ENCODE measurements at regions not wholly inside any gene's neighbourhood (a gene's known extent, or its start where the extent isn't known, plus 50 kb on each side); places are given as distances from the start of the nearest gene placed in this dataset.

GRCh38 chr12:4822572-4822971, 87.1 kb upstream of the KCNA1 start:
- H3K9me3 ChIP-seq (ENCODE audit: control insufficient read depth, low read length) = no peaks in the 10 kb centered on the region
- H3K27ac ChIP-seq (ENCODE audit: insufficient read depth, low read length, poor library complexity, severe bottlenecking) = no peak overlapping the region
- peaks cover 11% of the 10 kb centered on the region for H3K4me1 ChIP-seq (ENCODE audit: control insufficient read depth, insufficient read depth, low read length, poor library complexity, severe bottlenecking)
- H3K27me3 ChIP-seq (replicated peaks; ENCODE audit: control insufficient read depth, insufficient read depth, low read length, poor library complexity, severe bottlenecking) = no peaks in the 10 kb centered on the region
- H3K4me3 ChIP-seq (ENCODE audit: insufficient read depth, low read depth, low read length, poor library complexity, severe bottlenecking) = no peak overlapping the region
- DNase-seq = no peak
- H3K36me3 ChIP-seq (ENCODE audit: control insufficient read depth, insufficient read depth, low read length) = no peaks in the 10 kb centered on the region

DNA sequence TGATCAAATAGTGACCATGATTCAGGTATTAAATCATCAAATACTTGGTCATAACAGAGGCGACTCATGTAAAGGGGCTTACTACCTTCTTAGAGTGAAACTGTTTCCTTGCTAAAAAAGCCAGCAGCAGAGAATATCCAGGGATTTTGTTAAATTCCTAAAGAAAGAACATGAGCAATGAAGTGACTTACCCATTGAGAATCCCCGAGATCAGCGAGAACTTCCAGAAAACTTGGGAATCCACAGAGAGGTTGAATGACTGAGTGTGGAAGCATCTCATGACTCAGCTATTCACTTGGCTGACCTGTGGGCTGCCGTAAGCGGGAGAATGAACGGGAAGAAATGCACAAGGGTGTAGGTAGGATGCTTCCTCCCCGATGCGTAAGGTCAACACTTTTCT, 85.3 kb upstream of the KCNA1 start:
- no peaks in the 10 kb centered on the region for H3K36me3 ChIP-seq (ENCODE audit: control insufficient read depth, insufficient read depth, low read length)
- peaks cover 20% of the 10 kb centered on the region for H3K4me1 ChIP-seq (ENCODE audit: control insufficient read depth, insufficient read depth, low read length, poor library complexity, severe bottlenecking)
- H3K9me3 ChIP-seq (ENCODE audit: control insufficient read depth, low read length) = no peaks in the 10 kb centered on the region
- H3K27ac ChIP-seq (ENCODE audit: insufficient read depth, low read length, poor library complexity, severe bottlenecking) = no peak overlapping the region
- no peaks in the 10 kb centered on the region for H3K27me3 ChIP-seq (replicated peaks; ENCODE audit: control insufficient read depth, insufficient read depth, low read length, poor library complexity, severe bottlenecking)
- DNase-seq = no peak
- H3K4me3 ChIP-seq (ENCODE audit: insufficient read depth, low read depth, low read length, poor library complexity, severe bottlenecking) = no peak overlapping the region

DNA sequence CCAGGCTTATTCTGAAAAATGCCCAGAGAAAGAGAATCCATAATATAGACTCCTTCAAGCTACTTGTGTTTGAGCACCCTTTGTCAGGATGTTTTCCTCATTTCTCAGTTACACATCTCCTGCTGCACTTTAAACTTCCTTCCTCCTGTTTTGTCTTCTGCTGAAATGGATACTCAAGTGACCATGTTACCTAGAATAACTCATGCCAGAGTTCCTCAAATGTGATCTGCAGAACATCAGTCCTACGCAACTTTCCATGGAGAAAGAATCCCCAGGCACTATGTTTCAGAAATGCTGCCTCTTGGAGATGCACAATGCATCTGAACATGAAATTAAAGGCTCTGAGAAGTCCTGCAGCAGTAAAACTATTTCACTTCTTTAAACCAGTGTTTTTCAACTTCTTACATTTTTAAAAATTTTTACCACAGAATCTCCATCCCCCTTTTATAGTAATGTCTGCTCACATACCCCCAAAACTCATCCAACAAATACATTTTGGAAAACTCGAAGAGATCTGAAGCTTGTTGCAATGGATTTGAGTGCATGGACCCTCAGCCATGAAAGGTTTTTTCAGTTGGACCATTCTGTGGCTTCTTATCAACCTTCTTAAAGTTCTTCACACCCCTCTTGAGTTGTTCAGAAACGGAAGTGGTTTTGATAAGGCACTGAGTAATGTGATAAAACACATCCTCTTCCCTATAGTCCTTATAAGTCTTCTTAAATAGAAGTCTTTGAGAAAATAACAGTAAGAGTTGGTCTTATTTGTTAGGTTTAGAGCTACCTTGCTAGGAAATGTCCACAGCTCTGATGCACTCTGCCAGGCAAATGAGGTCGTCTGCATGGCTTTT, 84.5 kb upstream of the KCNA1 start:
- DNase-seq = no peak
- Histone ChIP-seq H3K27ac (ENCODE audit: insufficient read depth, low read length, poor library complexity, severe bottlenecking) (no peak overlapping the region), H3K4me1 (ENCODE audit: control insufficient read depth, insufficient read depth, low read length, poor library complexity, severe bottlenecking) (peaks cover 27% of the 10 kb centered on the region), H3K4me3 (ENCODE audit: insufficient read depth, low read depth, low read length, poor library complexity, severe bottlenecking) (no peak overlapping the region), H3K36me3 (ENCODE audit: control insufficient read depth, insufficient read depth, low read length) (no peaks in the 10 kb centered on the region), H3K27me3 (replicated peaks; ENCODE audit: control insufficient read depth, insufficient read depth, low read length, poor library complexity, severe bottlenecking) (no peaks in the 10 kb centered on the region), H3K9me3 (ENCODE audit: control insufficient read depth, low read length) (no peaks in the 10 kb centered on the region)

DNA sequence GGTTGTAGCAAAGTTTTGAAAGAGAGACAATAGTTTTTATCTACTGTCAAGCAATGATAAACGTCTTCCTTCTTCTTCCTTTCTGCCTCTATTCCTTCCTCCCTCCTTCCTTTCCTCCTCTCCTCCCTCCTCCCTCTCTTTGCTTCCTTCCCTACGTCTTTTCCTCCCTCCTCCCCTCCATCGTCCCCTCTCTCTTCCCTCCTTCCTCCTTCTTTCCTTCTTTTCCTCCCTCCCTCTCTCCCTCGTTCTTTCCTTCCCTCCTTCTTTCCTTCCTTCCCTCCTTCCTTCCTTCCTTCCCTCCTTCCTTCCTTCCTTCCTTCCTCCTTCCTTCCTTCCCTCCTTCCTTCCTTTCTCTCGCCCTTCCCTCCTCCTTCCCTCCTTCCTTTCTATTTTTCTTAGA, 82.8 kb upstream of the KCNA1 start:
- H3K4me1 ChIP-seq (ENCODE audit: control insufficient read depth, insufficient read depth, low read length, poor library complexity, severe bottlenecking) = peaks cover 29% of the 10 kb centered on the region
- no peaks in the 10 kb centered on the region for H3K27me3 ChIP-seq (replicated peaks; ENCODE audit: control insufficient read depth, insufficient read depth, low read length, poor library complexity, severe bottlenecking)
- no peak for DNase-seq
- H3K9me3 ChIP-seq (ENCODE audit: control insufficient read depth, low read length) = no peaks in the 10 kb centered on the region
- no peaks in the 10 kb centered on the region for H3K36me3 ChIP-seq (ENCODE audit: control insufficient read depth, insufficient read depth, low read length)
- no peak overlapping the region for H3K27ac ChIP-seq (ENCODE audit: insufficient read depth, low read length, poor library complexity, severe bottlenecking)
- no peak overlapping the region for H3K4me3 ChIP-seq (ENCODE audit: insufficient read depth, low read depth, low read length, poor library complexity, severe bottlenecking)

DNA sequence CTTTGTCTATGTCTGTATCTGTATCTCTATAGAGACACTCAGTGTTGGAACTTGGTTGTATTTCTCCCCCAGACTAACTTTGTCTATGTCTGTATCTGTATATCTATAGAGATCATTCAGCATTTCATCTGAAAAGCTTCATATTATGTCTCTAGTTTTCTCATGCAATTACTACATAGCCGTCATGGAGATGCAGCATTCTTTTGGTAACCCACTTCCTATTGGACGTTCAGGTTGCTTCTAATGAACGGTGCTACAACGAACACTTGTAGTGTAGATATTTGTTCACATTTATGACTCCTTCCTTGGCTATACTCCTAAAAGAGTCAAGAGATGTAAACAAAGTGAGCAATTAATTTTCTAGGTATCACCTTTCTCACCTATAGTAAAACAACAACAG, 81.5 kb upstream of the KCNA1 start:
- Histone ChIP-seq H3K27ac (ENCODE audit: insufficient read depth, low read length, poor library complexity, severe bottlenecking) (no peak overlapping the region), H3K4me3 (ENCODE audit: insufficient read depth, low read depth, low read length, poor library complexity, severe bottlenecking) (no peak overlapping the region), H3K36me3 (ENCODE audit: control insufficient read depth, insufficient read depth, low read length) (no peaks in the 10 kb centered on the region), H3K4me1 (ENCODE audit: control insufficient read depth, insufficient read depth, low read length, poor library complexity, severe bottlenecking) (peaks cover 29% of the 10 kb centered on the region), H3K27me3 (replicated peaks; ENCODE audit: control insufficient read depth, insufficient read depth, low read length, poor library complexity, severe bottlenecking) (no peaks in the 10 kb centered on the region), H3K9me3 (ENCODE audit: control insufficient read depth, low read length) (no peaks in the 10 kb centered on the region)
- DNase-seq = no peak

GRCh38 chr12:4829161-4829792, 80.4 kb upstream of the KCNA1 start:
- Histone ChIP-seq H3K4me1 (ENCODE audit: control insufficient read depth, insufficient read depth, low read length, poor library complexity, severe bottlenecking) (peaks cover 29% of the 10 kb centered on the region), H3K36me3 (ENCODE audit: control insufficient read depth, insufficient read depth, low read length) (no peaks in the 10 kb centered on the region), H3K27me3 (replicated peaks; ENCODE audit: control insufficient read depth, insufficient read depth, low read length, poor library complexity, severe bottlenecking) (no peaks in the 10 kb centered on the region), H3K9me3 (ENCODE audit: control insufficient read depth, low read length) (no peaks in the 10 kb centered on the region), H3K27ac (ENCODE audit: insufficient read depth, low read length, poor library complexity, severe bottlenecking) (no peak overlapping the region), H3K4me3 (ENCODE audit: insufficient read depth, low read depth, low read length, poor library complexity, severe bottlenecking) (peak overlapping the region; percentile 6)
- DNase-seq = no peak

- Histone ChIP-seq H3K4me3 (ENCODE audit: insufficient read depth, low read depth, low read length, poor library complexity, severe bottlenecking) (no peak overlapping the region), H3K36me3 (ENCODE audit: control insufficient read depth, insufficient read depth, low read length) (no peaks in the 10 kb centered on the region), H3K27ac (ENCODE audit: insufficient read depth, low read length, poor library complexity, severe bottlenecking) (no peak overlapping the region), H3K27me3 (replicated peaks; ENCODE audit: control insufficient read depth, insufficient read depth, low read length, poor library complexity, severe bottlenecking) (no peaks in the 10 kb centered on the region), H3K9me3 (ENCODE audit: control insufficient read depth, low read length) (no peaks in the 10 kb centered on the region), H3K4me1 (ENCODE audit: control insufficient read depth, insufficient read depth, low read length, poor library complexity, severe bottlenecking) (peaks cover 29% of the 10 kb centered on the region)
- no peak for DNase-seq
Measured at GRCh38 chr12:4829793-4830162, 79.9 kb upstream of the KCNA1 start.

GRCh38 chr12:4830556-4831210, 79.0 kb upstream of the KCNA1 start:
- H3K36me3 ChIP-seq (ENCODE audit: control insufficient read depth, insufficient read depth, low read length) = no peaks in the 10 kb centered on the region
- H3K9me3 ChIP-seq (ENCODE audit: control insufficient read depth, low read length) = no peaks in the 10 kb centered on the region
- H3K4me1 ChIP-seq (ENCODE audit: control insufficient read depth, insufficient read depth, low read length, poor library complexity, severe bottlenecking) = peaks cover 28% of the 10 kb centered on the region
- no peaks in the 10 kb centered on the region for H3K27me3 ChIP-seq (replicated peaks; ENCODE audit: control insufficient read depth, insufficient read depth, low read length, poor library complexity, severe bottlenecking)
- H3K4me3 ChIP-seq (ENCODE audit: insufficient read depth, low read depth, low read length, poor library complexity, severe bottlenecking) = no peak overlapping the region
- H3K27ac ChIP-seq (ENCODE audit: insufficient read depth, low read length, poor library complexity, severe bottlenecking) = no peak overlapping the region
- no peak for DNase-seq

DNA sequence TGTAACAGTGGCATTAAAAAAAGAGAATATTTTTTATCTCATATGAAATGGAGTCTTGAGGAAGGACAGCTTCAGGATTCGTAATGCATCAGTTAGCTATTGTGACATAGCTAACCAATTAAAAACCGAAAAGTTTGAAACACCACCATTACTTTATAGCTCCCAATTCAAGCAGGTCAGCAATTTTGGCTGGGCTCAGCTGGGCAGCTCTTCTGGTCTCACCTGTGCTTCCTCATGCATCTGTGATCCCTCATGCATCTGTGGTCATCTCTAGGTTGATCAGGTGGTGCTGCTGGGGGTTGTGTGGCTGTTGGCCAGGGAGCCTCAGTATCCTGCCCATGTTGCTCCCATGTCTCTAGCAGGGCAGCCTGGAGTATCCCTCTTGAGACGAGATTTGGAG, 76.7 kb upstream of the KCNA1 start:
- H3K27me3 ChIP-seq (replicated peaks; ENCODE audit: control insufficient read depth, insufficient read depth, low read length, poor library complexity, severe bottlenecking) = no peaks in the 10 kb centered on the region
- no peak overlapping the region for H3K27ac ChIP-seq (ENCODE audit: insufficient read depth, low read length, poor library complexity, severe bottlenecking)
- H3K36me3 ChIP-seq (ENCODE audit: control insufficient read depth, insufficient read depth, low read length) = no peaks in the 10 kb centered on the region
- H3K9me3 ChIP-seq (ENCODE audit: control insufficient read depth, low read length) = no peaks in the 10 kb centered on the region
- H3K4me3 ChIP-seq (ENCODE audit: insufficient read depth, low read depth, low read length, poor library complexity, severe bottlenecking) = no peak overlapping the region
- DNase-seq = no peak
- H3K4me1 ChIP-seq (ENCODE audit: control insufficient read depth, insufficient read depth, low read length, poor library complexity, severe bottlenecking) = peaks cover 18% of the 10 kb centered on the region

DNA sequence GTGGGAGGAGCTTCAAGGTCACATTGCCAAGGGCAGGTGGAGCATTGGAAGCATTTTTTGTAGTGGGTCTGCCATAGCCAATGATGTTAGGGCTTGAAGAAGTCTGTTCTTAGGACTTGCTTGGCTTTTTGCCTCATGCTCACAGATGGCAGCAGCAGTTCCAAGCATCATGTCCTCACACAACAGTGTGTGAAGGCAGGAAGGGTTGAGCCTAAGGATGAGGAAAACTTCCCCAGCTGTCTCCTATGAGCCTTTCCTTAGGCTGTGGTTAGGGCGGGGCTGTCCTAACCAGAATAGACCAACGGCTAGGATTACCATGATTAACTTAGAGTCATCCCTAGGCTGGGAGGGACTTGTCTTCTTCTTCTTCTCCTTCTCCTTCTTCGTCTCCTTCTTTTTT, 76.2 kb upstream of the KCNA1 start:
- Histone ChIP-seq H3K9me3 (ENCODE audit: control insufficient read depth, low read length) (no peaks in the 10 kb centered on the region), H3K36me3 (ENCODE audit: control insufficient read depth, insufficient read depth, low read length) (no peaks in the 10 kb centered on the region), H3K27ac (ENCODE audit: insufficient read depth, low read length, poor library complexity, severe bottlenecking) (no peak overlapping the region), H3K4me3 (ENCODE audit: insufficient read depth, low read depth, low read length, poor library complexity, severe bottlenecking) (no peak overlapping the region), H3K27me3 (replicated peaks; ENCODE audit: control insufficient read depth, insufficient read depth, low read length, poor library complexity, severe bottlenecking) (no peaks in the 10 kb centered on the region), H3K4me1 (ENCODE audit: control insufficient read depth, insufficient read depth, low read length, poor library complexity, severe bottlenecking) (peaks cover 17% of the 10 kb centered on the region)
- no peak for DNase-seq
